CD4-positive, alpha-beta T cell treated with Interleukin-4 for 1 hour (primary cell): ENCODE measurements at regions not wholly inside any gene's neighbourhood (a gene's known extent, or its start where the extent isn't known, plus 50 kb on each side); places are given as distances from the start of the nearest gene placed in this dataset.
"Not testable (repeated sequence)": the region's sequence is repeated elsewhere in the genome, so short reads cannot be mapped to it uniquely, and the experiment has no call there.

Experiments
- DNase-seq, 2 donors: peaks; one replicate each; pipeline ENCODE4 v3.0.0-alpha.2; 2020 to 2022

DNA sequence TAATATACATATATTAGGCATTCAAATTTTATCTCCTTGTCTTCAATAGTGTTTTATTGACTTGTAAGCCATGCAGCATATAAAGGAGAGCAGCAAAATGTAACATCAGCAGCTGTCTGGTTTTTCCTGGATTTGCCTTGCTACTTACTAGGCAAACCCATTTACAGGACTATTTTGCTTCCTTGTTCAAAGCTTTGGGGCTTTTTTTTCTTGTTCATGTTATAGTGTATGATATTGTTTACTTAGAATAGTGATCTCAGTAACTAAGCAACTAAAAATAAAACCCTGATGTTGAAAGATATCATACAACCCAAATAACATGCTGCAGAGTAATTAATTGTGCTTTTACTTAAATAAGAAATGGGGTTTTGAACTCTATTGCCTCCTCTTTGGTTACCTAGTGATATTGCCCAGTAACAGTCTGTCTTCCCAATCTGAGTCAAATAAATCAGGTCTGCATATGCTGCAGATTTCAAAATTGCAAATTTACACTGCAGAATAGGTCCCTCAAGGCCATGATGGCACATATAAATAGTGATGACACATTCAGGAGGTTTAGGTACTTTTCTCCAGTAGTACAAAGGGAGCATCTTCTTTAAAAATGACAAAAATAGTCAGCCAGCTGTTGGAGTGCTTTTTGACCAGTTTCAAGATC is 578.1 kb upstream of the NECTIN3 start:
- DNase-seq = no peak

DNA sequence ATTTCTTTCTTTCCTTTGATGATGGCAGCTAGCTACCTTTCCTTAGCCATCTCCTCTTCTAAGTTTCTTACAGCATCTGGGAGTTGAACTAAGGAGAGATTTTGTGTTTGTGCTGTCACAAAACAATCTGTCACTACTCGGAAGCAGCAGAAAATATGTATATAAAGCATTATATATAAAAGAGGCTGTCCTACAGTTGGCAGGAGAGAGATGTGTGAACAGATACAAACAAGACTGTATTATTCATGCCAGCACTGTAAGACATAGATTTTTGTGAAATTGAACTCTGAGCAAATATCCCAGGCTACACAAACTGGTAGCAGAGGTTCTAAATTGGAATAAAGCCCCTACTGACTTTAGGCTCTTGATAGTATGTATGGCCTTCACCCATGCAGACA is 577.5 kb upstream of the NECTIN3 start:
- no peak for DNase-seq

DNA sequence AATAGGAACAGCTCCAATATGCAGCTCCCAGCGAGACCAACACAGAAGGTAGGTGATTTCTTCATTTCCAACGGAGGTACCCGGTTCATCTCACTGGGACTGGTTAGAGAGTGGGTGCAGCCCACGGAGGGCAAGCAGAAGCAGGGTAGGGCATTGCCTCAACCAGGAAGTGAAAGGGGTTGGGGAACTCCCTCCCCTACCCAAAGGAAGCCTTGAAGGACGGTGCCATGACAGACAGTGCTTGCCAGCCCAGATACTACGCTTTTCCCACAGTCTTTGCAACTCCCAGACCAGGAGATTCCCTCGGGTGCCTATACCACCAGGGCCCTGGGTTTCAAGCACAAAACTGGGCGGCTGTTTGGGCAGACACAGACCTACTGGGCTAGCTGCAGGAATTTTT is 576.9 kb upstream of the NECTIN3 start:
- no peak for DNase-seq

DNA sequence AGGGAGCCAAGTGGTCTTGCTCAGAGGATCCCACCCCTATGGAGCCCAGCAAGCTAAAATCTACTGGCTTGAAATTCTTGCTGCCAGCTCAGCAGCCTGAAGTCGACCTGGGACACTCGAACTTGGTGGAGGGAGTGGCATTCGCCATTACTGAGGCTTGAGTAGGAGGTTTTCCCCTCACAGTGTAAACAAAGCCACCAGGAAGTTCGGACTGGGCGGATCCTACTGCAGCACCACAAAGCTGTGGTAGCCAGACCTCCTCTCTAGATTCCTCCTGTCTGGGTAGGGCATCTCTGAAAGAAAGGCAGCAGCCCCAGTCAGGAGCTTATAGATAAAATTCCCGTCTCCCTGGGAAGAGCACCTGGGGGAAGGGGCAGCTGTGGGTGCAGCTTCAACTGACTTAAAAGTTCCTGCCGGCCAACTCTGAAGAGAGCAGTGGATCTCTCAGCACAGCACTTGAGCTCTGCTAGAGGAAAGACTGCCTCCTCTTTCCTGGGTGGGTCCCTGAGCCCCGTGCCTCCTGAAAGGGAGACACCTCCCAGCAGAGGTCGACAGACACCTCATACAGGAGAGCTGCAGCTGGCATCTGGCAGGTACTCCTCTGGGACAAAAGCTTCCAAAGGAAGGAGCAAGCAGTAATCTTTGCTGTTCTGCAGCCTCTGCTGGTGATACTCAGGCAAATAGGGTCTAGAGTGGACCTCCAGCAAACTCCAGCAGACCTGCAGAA is 576.3 kb upstream of the NECTIN3 start:
- no peak for DNase-seq

DNA sequence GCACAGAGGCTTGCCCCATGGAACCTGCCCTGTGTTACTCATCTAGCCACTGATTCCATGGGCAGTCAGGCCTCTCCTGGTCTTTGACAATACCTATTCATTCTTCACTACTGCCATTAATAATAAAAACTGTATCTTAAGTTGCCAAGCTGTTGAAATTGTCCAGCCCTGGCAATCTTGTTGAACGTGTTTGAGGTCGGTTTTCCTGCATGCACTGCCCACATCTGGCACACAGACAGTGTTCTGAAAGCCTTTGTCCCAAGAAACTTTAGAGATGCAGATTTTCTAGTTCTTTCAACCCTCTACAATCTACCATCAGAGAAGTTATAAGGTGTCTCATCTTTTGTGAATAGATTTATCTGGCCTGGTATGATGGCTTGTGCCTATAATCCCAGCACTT is 567.2 kb upstream of the NECTIN3 start:
- DNase-seq = no peak

DNA sequence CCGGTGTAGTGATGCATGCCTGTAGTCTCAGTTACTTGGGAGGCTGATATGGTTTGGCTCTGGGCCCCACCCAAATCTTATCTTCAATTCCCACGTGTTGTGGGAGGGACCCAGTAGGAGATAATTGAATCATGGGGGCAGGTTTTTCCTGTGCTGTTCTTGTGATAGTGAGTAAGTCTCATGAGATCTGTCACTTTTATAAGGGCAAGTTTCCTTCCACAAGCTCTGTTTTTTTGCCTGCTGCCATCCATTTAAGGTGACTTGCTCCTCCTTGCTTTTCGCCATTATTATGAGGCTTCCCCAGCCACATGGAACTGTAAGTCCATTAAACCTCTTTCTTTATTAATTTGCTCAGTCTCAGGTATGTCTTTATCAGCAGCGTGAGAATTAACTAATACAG is 566.7 kb upstream of the NECTIN3 start:
- DNase-seq = no peak

DNA sequence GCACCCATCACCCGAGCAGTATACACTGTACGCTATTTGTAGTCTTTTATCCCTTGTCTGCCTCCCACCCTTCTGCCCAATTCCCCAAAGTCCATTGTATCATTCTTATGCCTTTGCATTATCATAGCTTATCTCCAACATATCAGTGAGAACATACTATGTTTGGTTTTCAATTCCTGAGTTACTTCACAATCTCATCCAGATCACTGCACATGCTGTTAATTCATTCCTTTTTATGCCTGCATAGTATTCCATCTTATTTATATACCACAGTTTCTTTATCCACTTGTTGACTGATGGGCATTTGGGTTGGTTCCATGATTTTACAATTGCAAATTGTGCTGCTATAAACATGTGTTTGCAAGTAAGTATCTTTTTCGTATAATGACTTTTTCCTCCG is 564.7 kb upstream of the NECTIN3 start:
- no peak for DNase-seq

DNA sequence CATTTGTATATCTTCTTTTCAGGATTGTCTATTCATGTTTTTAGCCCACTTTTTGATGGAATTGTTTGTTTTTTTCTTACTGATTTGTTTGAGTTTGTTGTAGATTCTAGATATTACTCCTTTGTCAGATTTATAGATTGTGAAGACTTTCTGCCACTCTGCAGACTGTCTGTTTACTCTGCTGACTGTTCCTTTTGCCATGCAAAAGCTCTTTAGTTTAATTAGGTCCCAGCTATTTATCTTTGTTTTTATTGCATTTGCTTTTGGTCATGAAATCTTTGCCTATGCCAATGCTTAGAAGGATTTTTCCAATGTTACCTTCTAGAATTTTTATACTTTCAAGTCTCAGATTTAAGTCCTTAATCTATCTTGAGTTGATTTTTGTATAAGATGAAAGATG is 564.0 kb upstream of the NECTIN3 start:
- DNase-seq = not testable (repeated sequence)

DNA sequence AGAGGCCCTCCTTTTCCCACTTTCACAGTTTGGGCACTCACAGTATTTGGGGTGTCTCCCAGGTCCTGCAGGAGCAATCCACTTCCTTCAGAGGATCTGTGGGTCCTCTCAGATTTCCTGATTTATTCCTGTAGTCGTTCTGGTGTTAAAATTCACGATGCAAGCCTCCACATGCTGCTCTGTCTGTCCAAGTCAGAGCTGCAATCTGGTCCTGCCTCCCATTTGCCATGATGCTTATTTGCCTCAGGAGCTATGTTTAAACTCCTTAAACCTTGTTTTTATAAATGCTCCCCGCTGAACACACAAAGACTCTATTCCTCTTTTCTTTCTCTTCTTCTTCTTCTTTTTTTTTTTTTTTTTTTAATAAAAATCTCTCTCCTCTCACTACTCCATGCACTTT is 558.7 kb upstream of the NECTIN3 start:
- DNase-seq = no peak

DNA sequence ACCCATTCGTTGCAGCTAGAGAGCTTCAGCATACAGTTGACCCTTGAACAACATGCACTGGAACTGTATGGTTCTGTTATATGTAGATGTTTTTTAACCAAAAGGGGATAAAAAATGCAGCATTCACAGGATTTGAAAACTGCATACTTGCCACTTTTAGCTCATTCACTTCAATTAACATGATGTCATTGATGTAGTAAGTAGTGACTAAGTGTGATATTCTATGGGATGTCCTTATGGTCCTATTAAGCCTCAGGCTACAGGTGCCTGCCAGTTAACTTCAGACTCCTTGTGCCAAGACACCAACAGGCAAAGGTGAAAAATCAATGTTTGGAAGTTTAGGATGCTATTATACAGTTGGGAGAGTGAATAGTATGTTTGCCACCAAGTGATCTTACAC is 553.6 kb upstream of the NECTIN3 start:
- no peak for DNase-seq

DNA sequence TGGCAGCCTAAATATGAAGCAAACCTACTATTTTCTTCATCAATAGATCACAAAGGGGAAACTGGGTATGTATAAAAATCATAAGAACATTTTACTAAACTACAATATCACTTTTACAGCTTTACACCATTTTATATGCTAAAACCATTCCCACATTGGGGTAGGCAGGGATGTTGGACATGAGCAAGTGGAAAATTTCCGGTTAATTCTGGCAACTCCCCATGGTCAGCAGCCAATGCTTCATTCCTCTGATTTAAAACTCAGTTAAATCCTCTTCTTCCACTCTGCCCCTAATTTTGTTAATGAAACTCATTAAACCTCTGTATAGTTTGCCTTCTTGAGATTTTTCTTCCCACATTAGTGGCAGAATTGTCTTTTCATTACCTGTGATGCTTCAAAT is 552.5 kb upstream of the NECTIN3 start:
- no peak for DNase-seq

DNA sequence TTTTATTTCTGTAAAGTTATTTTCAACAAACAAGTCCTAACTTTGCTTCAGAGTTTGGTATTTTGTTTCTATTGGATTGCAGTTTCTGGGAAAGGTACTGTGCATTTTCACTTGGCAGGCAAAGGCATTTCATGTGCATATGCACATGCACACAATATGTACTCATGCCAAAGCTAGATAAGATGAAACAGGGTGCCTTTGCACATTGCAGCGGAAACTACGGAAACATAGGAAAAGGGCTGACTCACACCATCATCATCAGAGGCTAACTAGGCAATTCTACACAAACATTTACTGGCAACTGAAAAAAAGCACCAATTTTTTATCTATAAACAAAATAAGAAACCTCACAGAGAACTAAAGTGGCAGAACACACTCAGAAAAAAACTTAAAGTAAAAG is 550.6 kb upstream of the NECTIN3 start:
- no peak for DNase-seq

DNA sequence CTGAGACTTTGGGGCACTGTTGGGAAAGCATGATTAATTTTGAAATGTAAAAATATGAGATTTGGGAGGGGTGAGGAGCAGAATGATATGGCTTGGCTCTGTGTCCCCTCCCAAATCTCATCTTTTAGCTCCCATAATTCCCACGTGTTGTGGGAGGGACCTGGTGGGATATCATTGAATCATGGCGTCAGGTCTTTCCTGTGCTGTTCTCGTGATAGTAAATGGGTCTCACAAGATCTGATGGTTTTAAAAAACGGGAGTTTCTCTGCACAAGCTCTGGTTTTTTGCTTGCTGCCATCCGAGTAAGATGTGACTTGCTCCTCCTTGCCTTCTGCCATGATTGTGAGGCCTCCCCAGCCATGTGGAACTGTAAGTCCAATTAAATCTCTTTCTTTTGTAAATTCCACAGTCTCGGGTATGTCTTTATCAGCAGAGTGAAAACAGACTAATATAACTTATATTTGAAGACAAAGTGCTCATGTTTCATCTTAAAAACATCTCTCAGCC is 546.0 kb upstream of the NECTIN3 start:
- not testable (repeated sequence) for DNase-seq

DNA sequence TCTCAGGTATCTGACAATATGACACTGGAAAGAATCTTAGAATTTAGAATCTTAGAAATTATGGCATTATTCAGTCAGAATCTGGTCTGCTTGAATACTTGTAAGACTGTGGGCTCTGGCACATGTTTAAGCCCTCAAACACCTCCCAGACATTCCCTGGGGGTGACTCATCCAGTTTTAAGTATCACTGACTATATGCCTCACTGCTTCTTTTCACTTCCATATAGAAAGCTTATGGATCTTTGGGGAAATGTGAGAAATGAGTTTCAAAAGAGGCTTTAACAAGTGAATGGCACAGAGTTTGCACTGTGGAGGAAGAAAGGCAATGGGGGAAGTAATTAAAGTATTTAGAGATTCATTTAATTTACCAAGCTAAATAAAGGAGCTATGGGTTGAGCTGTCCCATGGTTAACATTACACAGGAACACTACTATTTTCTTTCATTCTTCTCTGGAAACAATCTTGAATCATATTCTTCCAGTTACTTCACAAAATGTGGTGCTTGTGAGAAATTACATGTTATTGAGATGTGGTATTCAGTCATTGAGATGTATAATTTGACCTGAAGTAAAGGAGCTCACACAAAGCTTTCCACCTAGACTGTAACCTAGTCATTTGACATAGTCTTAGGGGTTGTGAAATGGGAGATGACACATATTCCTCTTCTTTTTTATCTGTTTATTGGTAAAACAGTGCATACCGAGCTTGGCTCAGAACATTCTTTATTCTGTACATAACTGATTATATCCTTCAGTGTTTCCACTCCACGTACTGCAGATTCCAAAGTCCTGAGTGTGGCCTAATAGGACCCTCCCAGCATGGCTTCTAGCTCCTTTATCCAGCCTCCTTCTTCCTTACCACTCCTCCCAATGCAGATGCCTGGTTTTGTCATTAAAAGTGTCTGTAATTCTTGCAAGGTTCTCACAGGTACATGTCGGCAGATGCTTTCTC is 544.6 kb upstream of the NECTIN3 start:
- DNase-seq = no peak

DNA sequence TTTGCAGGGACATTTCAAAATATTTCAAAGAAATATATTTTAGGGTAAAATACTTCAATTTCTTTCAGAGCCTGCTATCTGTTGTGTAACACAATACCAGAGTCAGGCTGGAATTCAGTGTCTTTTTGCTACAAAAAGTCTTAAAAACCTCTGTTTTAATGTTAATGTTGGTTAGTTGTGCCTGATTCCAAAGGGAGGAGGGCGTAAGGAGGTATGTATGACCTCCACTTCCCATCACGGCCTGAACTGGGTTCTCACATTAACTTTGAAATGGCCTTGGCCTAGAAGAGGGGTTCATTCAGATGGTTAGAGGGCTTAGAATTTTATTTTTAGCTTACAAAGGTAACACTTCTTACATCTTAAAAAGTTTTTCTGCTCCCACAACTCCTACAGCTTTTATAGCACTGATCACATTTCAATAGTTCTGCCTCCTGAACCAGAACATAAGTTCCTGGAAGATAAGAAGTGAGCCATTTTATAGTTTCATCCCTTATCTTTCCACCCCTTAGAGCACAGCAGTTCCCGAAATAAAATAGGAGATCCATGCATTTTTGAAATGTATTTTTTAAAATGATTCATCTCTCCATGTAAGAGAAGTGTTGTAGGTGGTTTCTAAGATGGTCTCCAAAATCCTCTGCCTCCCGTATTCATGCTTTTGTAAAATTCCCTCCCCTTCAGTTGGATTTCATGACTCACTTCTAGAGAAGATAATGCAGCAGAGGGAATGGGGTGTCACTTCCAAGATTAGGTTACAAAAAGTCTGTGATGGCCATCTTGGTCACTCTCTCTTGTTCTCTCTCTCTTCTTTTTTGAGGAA is 543.1 kb upstream of the NECTIN3 start:
- no peak for DNase-seq

DNA sequence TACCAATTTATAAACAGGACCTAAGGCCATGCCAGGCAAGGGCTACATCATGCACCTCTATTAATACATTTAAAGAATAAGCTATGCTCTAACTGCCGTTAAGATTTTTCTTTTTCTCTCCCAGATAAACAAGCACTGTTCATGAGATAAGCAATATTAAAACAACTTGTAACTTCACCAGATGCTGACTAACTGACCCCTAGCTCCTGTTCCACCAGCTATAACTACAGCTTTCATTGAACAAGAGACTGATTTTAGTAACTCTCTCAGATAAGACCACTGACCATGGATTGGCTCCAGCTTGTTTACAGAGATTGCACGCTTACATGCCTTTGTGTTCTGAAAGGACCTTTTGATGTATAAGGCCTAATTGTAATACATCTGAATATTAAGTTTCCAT is 540.7 kb upstream of the NECTIN3 start:
- no peak for DNase-seq

DNA sequence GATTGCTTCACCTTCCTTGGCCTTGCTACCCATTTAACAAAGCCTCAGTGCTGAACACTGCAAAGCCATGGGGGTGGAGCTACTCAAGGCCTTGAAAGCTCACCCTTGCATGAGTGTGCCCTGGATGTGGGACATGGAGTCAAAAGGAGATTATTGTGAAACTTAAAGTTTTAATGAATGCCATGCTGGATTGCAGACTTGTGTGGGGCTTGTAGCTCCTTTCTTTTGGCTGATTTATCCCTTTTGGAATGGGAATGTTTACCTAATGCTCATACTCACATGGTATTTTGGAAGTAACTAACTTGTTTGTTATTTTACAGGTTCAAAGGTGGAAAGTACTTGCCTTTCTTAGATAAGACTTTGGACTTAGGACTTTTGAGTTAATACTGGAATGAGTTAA is 538.5 kb upstream of the NECTIN3 start:
- no peak for DNase-seq

DNA sequence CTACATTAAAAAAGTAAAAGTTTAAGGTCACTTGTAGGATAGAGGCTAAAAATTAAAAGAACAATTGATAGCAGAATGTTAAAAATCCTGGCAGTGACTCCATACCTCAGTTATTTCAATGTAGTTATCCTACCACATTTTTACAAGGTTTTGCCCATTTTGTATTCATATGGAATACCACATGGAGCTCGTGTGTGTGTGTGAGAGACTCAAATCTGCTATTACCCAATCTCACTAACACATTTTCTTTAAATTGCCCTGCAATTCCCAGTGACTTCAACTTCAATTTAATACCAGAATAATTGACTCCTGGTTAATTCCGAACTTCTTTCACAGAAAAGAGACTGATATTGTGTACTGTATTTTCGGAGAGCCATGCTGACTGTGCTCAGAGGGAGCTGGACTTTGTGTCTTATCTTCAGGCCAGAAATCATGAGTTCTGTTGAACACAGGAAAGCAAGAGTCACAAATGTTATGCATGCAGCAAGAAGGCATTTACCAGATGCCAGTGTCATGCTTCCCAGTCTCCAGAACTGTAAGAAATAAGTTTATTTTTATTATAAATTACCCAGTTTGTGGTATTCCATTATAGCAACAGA is 529.0 kb upstream of the NECTIN3 start:
- DNase-seq = no peak

DNA sequence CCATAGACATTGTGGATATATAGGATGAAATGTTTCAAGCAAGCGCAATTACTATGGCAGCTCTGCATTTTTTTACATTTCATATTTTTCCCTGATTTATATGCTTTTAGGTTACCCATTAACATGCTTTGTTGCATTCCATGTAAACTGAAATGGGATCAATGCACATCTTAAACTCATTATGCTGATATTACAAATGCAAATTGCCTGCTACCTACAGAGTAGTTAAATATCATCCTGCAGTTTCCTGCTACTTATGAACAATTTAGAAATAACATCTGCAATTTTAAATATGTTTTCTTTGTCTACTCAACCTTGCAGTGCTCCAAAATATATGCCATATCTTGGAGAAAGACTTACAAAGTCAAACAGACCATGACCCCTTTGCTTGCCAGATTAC is 526.9 kb upstream of the NECTIN3 start:
- no peak for DNase-seq

DNA sequence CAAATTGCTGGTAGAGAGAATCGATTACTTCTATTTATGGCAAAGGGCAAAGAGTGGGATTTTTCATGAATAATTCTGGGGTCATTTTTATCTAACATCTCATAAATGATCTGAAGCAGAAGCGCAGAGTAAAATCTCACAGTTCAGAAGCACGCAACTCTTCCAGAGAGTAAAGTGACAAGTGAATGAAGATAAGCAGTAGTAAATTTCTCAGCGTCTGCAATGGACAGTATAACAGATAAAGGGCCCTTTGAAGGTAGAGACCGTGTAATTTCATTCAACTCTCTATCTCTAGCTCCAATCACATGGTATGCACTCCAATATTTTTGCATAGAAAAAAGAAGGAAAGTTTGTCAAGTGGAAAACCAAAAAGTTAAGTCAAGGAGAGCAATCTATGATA is 521.1 kb upstream of the NECTIN3 start:
- no peak for DNase-seq

DNA sequence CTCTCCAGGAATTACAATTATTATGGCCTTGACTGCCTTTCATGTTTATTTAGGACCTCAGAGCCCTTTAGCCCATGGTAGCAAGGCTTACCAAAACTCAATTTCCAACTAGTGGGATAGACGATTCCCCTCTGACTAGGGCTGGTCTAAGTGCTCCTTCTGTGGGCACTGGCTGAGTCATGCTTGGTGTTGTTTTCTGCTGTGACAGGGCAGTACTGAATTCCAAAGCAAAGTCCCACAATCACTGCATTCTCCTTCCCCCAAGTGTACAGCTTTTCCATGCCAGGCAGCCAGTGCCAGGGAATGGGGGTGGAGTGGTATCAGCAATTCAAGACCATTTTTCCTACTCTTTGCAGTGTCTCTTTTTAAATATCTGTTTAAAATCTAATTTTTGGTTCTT is 509.0 kb upstream of the NECTIN3 start:
- no peak for DNase-seq

DNA sequence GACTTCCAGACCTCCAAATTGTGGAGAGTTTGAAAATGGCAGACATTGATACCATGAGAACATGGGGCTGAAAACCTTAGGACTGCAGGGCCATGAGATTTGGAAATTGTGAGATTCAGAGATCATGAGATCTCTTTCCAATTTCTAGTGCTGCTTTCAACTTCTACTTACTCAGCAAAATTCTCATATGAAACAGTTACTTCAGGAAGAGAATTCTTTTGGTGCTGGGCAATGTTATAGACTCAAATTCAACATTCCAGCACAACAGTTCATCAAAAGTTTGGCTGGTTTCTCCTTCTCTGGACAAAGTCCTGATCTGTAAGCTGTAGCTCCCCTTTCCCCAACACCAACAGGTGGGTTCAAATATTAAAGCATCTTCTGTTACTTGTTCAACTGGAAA is 506.9 kb upstream of the NECTIN3 start:
- no peak for DNase-seq
